H1 (cell line): ENCODE measurements at regions not wholly inside any gene's neighbourhood (a gene's known extent, or its start where the extent isn't known, plus 50 kb on each side); places are given as distances from the start of the nearest gene placed in this dataset.

Source experiments
- CTCF ChIA-PET: fragments of 300-600 bp; sonication (Branson Sonifier 250); formaldehyde crosslinking; loops from one replicate; lab custom pipeline; 2021; ENCODE audit not compliant: partially characterized antibody; lab: Charles Lee
- POLR2A ChIA-PET: fragments of 300-600 bp; sonication (Branson Sonifier 250); formaldehyde crosslinking; loops from one replicate; lab custom pipeline; 2021; ENCODE audit warnings: inconsistent platforms; ENCODE audit not compliant: partially characterized antibody; lab: Charles Lee
- DNase-seq, 2 experiments: peaks; one replicate each; pipeline versions ENCODE4 v3.0.0 to v3.0.0-alpha.2; 2010 to 2022; ENCODE audit warnings: low spot score in 2 of 2, low read depth in 1 of 2, mixed read lengths in 1 of 2
- FAIRE-seq: peaks from 2 replicates; lab custom pipeline; 2011; peaks lifted over from hg19 to GRCh38; lab: Jason Lieb, UNC
- H2AFZ ChIP-seq: 2 replicates; pipeline ENCODE4 v1.8.1; 2012; ENCODE audit warnings: low read length, inconsistent platforms
- H2AK5ac ChIP-seq: 2 replicates; pipeline ENCODE4 v1.6.1; 2013; ENCODE audit warnings: low read depth, low read length
- H2BK120ac ChIP-seq: replicated peaks from 2 replicates; pipeline ENCODE3; 2013; ENCODE audit warnings: low read depth, low read length, inconsistent platforms
- H2BK12ac ChIP-seq: 2 replicates; pipeline ENCODE4 v1.6.1; 2013; ENCODE audit warnings: low read depth, low read length
- H2BK15ac ChIP-seq: 2 replicates; pipeline ENCODE4 v1.6.1; 2013; ENCODE audit warnings: low read length
- H2BK20ac ChIP-seq: 2 replicates; pipeline ENCODE4 v1.6.1; 2013; ENCODE audit warnings: low read length
- H2BK5ac ChIP-seq: 2 replicates; pipeline ENCODE4 v1.6.1; 2013; ENCODE audit warnings: low read depth, low read length
- H3K14ac ChIP-seq: 2 replicates; pipeline ENCODE4 v1.6.1; 2013; ENCODE audit warnings: inconsistent platforms; ENCODE audit not compliant: insufficient read length
- H3K18ac ChIP-seq: 2 replicates; pipeline ENCODE4 v1.6.1; 2013; ENCODE audit warnings: low read length; ENCODE audit errors: extremely low read depth
- H3K23ac ChIP-seq: 2 replicates; pipeline ENCODE4 v1.6.1; 2013; ENCODE audit warnings: inconsistent platforms; ENCODE audit not compliant: insufficient read length
- H3K23me2 ChIP-seq: 2 replicates; pipeline ENCODE4 v1.6.1; 2013; ENCODE audit warnings: low read depth, low read length
- H3K27ac ChIP-seq: 2 replicates; pipeline ENCODE4 v1.6.1; 2011; ENCODE audit warnings: low read depth, low read length, inconsistent platforms
- H3K27me3 ChIP-seq, 4 experiments: replicated peaks in 1 of 4; 1 replicate in 1 of 4; 2 replicates in 3 of 4; pipeline versions ENCODE4 v1.6.1 to v1.8.1; 2011 to 2013; ENCODE audit warnings: low read length in 3 of 4, mild to moderate bottlenecking in 3 of 4, inconsistent platforms in 2 of 4, mixed read lengths in 2 of 4, moderate library complexity in 1 of 4; ENCODE audit not compliant: control insufficient read depth in 3 of 4, insufficient read depth in 3 of 4; ENCODE audit errors: extremely low read depth in 1 of 4
- H3K36me3 ChIP-seq, 4 experiments: 2 replicates each; pipeline versions ENCODE4 v1.6.1 to v1.8.1; 2011 to 2013; ENCODE audit warnings: mild to moderate bottlenecking in 4 of 4, low read length in 3 of 4, moderate library complexity in 2 of 4, control low read depth in 1 of 4, inconsistent platforms in 1 of 4; ENCODE audit not compliant: insufficient read depth in 4 of 4, control insufficient read depth in 2 of 4
- H3K4ac ChIP-seq: replicated peaks from 2 replicates; pipeline ENCODE3; 2013; ENCODE audit warnings: low read length, low read depth, mixed read lengths, inconsistent platforms; ENCODE audit not compliant: insufficient read length
- H3K4me1 ChIP-seq, 4 experiments: replicated peaks in 1 of 4; 1 replicate in 1 of 4; 2 replicates in 3 of 4; pipeline versions ENCODE4 v1.6.1 to v1.8.1; 2011 to 2013; ENCODE audit warnings: low read length in 3 of 4, inconsistent platforms in 2 of 4, mixed read lengths in 1 of 4; ENCODE audit not compliant: insufficient read depth in 4 of 4, control insufficient read depth in 3 of 4
- H3K4me2 ChIP-seq, 2 experiments: 2 replicates each; pipeline versions ENCODE4 v1.6.1 to v1.8.1; 2011 to 2013; ENCODE audit warnings: low read depth in 2 of 2, low read length in 2 of 2, control low read depth in 1 of 2, inconsistent platforms in 1 of 2, mild to moderate bottlenecking in 1 of 2; ENCODE audit not compliant: insufficient read depth in 1 of 2
- H3K4me3 ChIP-seq, 4 experiments: fragments of 200-600, 300-600 bp in 1 of 4; sonication (generic), shearing (Covaris generic), sonication (Bioruptor Twin) in 1 of 4; 2 replicates each; pipeline versions ENCODE4 v1.5.1 to v1.8.1; 2011 to 2016; ENCODE audit warnings: low read length in 4 of 4, low read depth in 3 of 4, control low read depth in 2 of 4, inconsistent platforms in 2 of 4, mild to moderate bottlenecking in 2 of 4, mixed read lengths in 1 of 4, moderate library complexity in 1 of 4; ENCODE audit not compliant: insufficient read depth in 2 of 4; ENCODE audit errors: extremely low read depth in 1 of 4
- H3K56ac ChIP-seq: replicated peaks from 2 replicates; pipeline ENCODE3; 2013; ENCODE audit warnings: low read depth, mild to moderate bottlenecking, mixed read lengths, low read length, inconsistent platforms; ENCODE audit not compliant: insufficient read length
- H3K79me1 ChIP-seq: 2 replicates; pipeline ENCODE4 v1.6.1; 2013; ENCODE audit warnings: low read depth, low read length, control low read depth
- H3K79me2 ChIP-seq, 2 experiments: 2 replicates each; pipeline versions ENCODE4 v1.6.1 to v1.8.1; 2012 to 2013; ENCODE audit warnings: low read length in 2 of 2, mild to moderate bottlenecking in 2 of 2, inconsistent platforms in 1 of 2; ENCODE audit not compliant: insufficient read depth in 2 of 2, control insufficient read depth in 1 of 2
- H3K9ac ChIP-seq, 4 experiments: replicated peaks in 1 of 4; 1 replicate in 1 of 4; 2 replicates in 3 of 4; pipeline versions ENCODE4 v1.6.1 to v1.8.1; 2011 to 2013; ENCODE audit warnings: low read depth in 3 of 4, low read length in 3 of 4, control low read depth in 2 of 4, mild to moderate bottlenecking in 2 of 4, moderate library complexity in 2 of 4, inconsistent platforms in 1 of 4; ENCODE audit errors: extremely low read depth in 1 of 4
- H3K9me3 ChIP-seq, 2 experiments: 2 replicates each; pipeline versions ENCODE4 v1.6.1 to v1.8.1; 2012 to 2013; ENCODE audit warnings: mild to moderate bottlenecking in 2 of 2, moderate library complexity in 2 of 2, control low read depth in 1 of 2, inconsistent platforms in 1 of 2, low read depth in 1 of 2, low read length in 1 of 2, mixed read lengths in 1 of 2; ENCODE audit not compliant: insufficient read depth in 2 of 2
- H4K20me1 ChIP-seq, 2 experiments: replicated peaks in 1 of 2; 2 replicates each; pipeline versions ENCODE3 to v1.8.1; 2011 to 2013; ENCODE audit warnings: inconsistent platforms in 2 of 2, low read length in 2 of 2, mild to moderate bottlenecking in 1 of 2; ENCODE audit not compliant: insufficient read depth in 2 of 2, control insufficient read depth in 1 of 2
- H4K5ac ChIP-seq: 2 replicates; pipeline ENCODE4 v1.6.1; 2013; ENCODE audit warnings: low read length, low read depth, mixed read lengths, inconsistent platforms; ENCODE audit not compliant: insufficient read length
- H4K8ac ChIP-seq: 2 replicates; pipeline ENCODE4 v1.8.0; 2013; ENCODE audit warnings: mild to moderate bottlenecking, moderate library complexity, low read length, inconsistent platforms; ENCODE audit not compliant: insufficient read depth; ENCODE audit errors: extremely low read depth
- H4K91ac ChIP-seq: replicated peaks from 2 replicates; pipeline ENCODE3; 2013; ENCODE audit warnings: low read length, mixed read lengths, inconsistent platforms; ENCODE audit not compliant: insufficient read length
- ATF2 ChIP-seq: IDR thresholded peaks from 2 replicates; pipeline ENCODE4 v1.6.1; 2012; ENCODE audit warnings: low read length, inconsistent platforms
- BACH1 ChIP-seq: IDR thresholded peaks from 2 replicates; pipeline ENCODE4 v1.6.1; 2012; ENCODE audit warnings: low read length, improper control_type of control experiment
- BCL11A ChIP-seq, 2 experiments: IDR thresholded peaks; one replicate each; pipeline ENCODE4 v1.6.1; 2011; ENCODE audit warnings: low read depth in 2 of 2, low read length in 2 of 2, mild to moderate bottlenecking in 2 of 2
- CBX8 ChIP-seq: fragments of 300-800, 300-1000 bp; sonication (generic); IDR thresholded peaks from 2 replicates; pipeline ENCODE4 v1.7.1; 2016; ENCODE audit warnings: low read depth, low read length, borderline replicate concordance
- CEBPB ChIP-seq: IDR thresholded peaks from 2 replicates; pipeline ENCODE4 v1.6.1; 2012; ENCODE audit warnings: low read depth, low read length
- CHD2 ChIP-seq: IDR thresholded peaks from 2 replicates; pipeline ENCODE4 v1.6.1; 2012; ENCODE audit warnings: low read length, improper control_type of control experiment
- E2F6 ChIP-seq: IDR thresholded peaks from 2 replicates; pipeline ENCODE4 v1.6.1; 2012; ENCODE audit warnings: inconsistent platforms
- EP300 ChIP-seq, 2 experiments: IDR thresholded peaks; 1 replicate in 1 of 2; 2 replicates in 1 of 2; pipeline ENCODE4 v1.6.1; 2011 to 2012; ENCODE audit warnings: low read depth in 2 of 2, low read length in 2 of 2, mild to moderate bottlenecking in 2 of 2, borderline replicate concordance in 1 of 2, inconsistent platforms in 1 of 2, moderate library complexity in 1 of 2
- KDM5A ChIP-seq: fragments of 200-600 bp; IDR thresholded peaks from 2 replicates; pipeline ENCODE4 v1.7.1; 2012; ENCODE audit warnings: mild to moderate bottlenecking, low read length, inconsistent platforms, mixed read lengths
- NRF1 ChIP-seq: IDR thresholded peaks from 2 replicates; pipeline ENCODE4 v1.6.1; 2011; ENCODE audit warnings: mild to moderate bottlenecking, low read depth, low read length, improper control_type of control experiment
- SIX5 ChIP-seq: IDR thresholded peaks from 2 replicates; pipeline ENCODE4 v1.6.1; 2011; ENCODE audit warnings: mild to moderate bottlenecking, low read depth, low read length
- SP2 ChIP-seq: IDR thresholded peaks from 2 replicates; pipeline ENCODE4 v1.6.1; 2012; ENCODE audit warnings: mild to moderate bottlenecking, low read length, inconsistent platforms
- SRF ChIP-seq: IDR thresholded peaks from 2 replicates; pipeline ENCODE4 v1.6.1; 2011; ENCODE audit warnings: mild to moderate bottlenecking, low read depth, low read length, moderate library complexity
- WGBS, 2 experiments: shearing (Covaris generic) in 1 of 2; methylation state at CpG; one replicate each; pipeline versions ENCODE4 v1.1.6 to v1.1.7; 2013 to 2015; ENCODE audit warnings: low lambda C conversion rate in 2 of 2, mixed read lengths in 2 of 2, inconsistent platforms in 1 of 2, low coverage in 1 of 2, missing lambda C conversion rate in 1 of 2; ENCODE audit not compliant: insufficient replicate concordance in 2 of 2, insufficient coverage in 1 of 2, insufficient read length in 1 of 2; ENCODE audit errors: extremely low coverage in 1 of 2, missing lambda C conversion rate in 1 of 2; 5-methylcytosine and 5-hydroxymethylcytosine counted together

- no peak overlapping the region for H4K91ac ChIP-seq
- H4K5ac ChIP-seq: no peak overlapping the region
- FAIRE-seq (no peak), DNase-seq (no peak)
- no peaks in the 10 kb centered on the region for H3K79me2 ChIP-seq
- WGBS, 2 experiments: 90% methylated on average over 6 of the region's 6 CpGs; no CpG with 5 or more reads in 1 of the 2 experiments
- CTCF ChIA-PET: interaction anchor here (0.7 to 4.9 kb wide), 22 partner anchors 10 to 347 kb away, joined by 3 to 41 read pairs (median 4); no protein-coding TSS in a partner anchor
- no peak overlapping the region for H4K8ac ChIP-seq
- no peaks in the 10 kb centered on the region; the same call in 1 of the 2 replicates for H3K23me2 ChIP-seq
- H3K36me3 ChIP-seq: no peaks in the 10 kb centered on the region
- no peak overlapping the region for H2BK120ac ChIP-seq
- H3K27me3 ChIP-seq: no peaks in the 10 kb centered on the region
- no peaks in the 10 kb centered on the region for H3K79me1 ChIP-seq
- no peaks in the 10 kb centered on the region for H3K4me1 ChIP-seq
- H2AFZ ChIP-seq: 0 out of 2 replicates have a peak overlapping the region, but pooled peaks have one; percentile 55
- no peak overlapping the region for H3K4ac ChIP-seq
- no peak overlapping the region for H3K56ac ChIP-seq
- H3K4me3 ChIP-seq: no peak overlapping the region
- no peak overlapping the region for H3K9ac ChIP-seq
- no peak overlapping the region for H3K23ac ChIP-seq
- H3K14ac ChIP-seq: no peak overlapping the region
- POLR2A ChIA-PET: no interaction called here
- no peak overlapping the region; the same call in 1 of the 2 replicates for H2AK5ac ChIP-seq
- no peak overlapping the region for H2BK15ac ChIP-seq
- no peak overlapping the region for H3K18ac ChIP-seq
- no peak overlapping the region for H3K4me2 ChIP-seq
- H3K9me3 ChIP-seq: no peaks in the 10 kb centered on the region
- no peak overlapping the region for H2BK5ac ChIP-seq
- H4K20me1 ChIP-seq: no peaks in the 10 kb centered on the region
- H2BK12ac ChIP-seq: no peak overlapping the region
- H2BK20ac ChIP-seq: no peak overlapping the region
- H3K27ac ChIP-seq: no peak overlapping the region
- TF ChIP-seq CBX8 (no peak), SP2 (no peak), ATF2 (no peak), EP300 (IDR thresholded peaks at IDR 0.05; ENCODE audit: borderline replicate concordance in 1 of 2, low read depth in 2 of 2, low read length in 2 of 2) (no peak), SRF (no peak), SIX5 (no peak), BCL11A (IDR thresholded peaks at IDR 0.05; ENCODE audit: low read depth in 2 of 2, low read length in 2 of 2) (no peak), BACH1 (no peak), NRF1 (no peak), CHD2 (no peak), CEBPB (no peak), E2F6 (no peak), KDM5A (no peak)
Measured at GRCh38 chr3:158912621-158913020, 110.8 kb downstream of the MFSD1 start.
